ENCODE measurements at regions not wholly inside any gene's neighbourhood (a gene's known extent, or its start where the extent isn't known, plus 50 kb on each side); places are given as distances from the start of the nearest gene placed in this dataset.

GRCh38 chr15:36210426-36210825 lies 369.0 kb upstream of the CDIN1 start:
- no peak for DNase-seq

- DNase-seq = no peak
Observed at GRCh38 chr15:36218322-36218721, 361.1 kb upstream of the CDIN1 start.

- no peak for DNase-seq
Observed at GRCh38 chr15:36218991-36219390, 360.4 kb upstream of the CDIN1 start.

GRCh38 chr15:36221992-36222391 lies 357.4 kb upstream of the CDIN1 start:
- DNase-seq = no peak

GRCh38 chr15:36230776-36231175 lies 348.6 kb upstream of the CDIN1 start:
- DNase-seq = no peak

- no peak for DNase-seq
Observed at GRCh38 chr15:36232491-36232890, 346.9 kb upstream of the CDIN1 start.

- no peak for DNase-seq
Observed at GRCh38 chr15:36234743-36235142, 344.7 kb upstream of the CDIN1 start.

- no peak for DNase-seq
Observed at GRCh38 chr15:36235173-36235572, 344.3 kb upstream of the CDIN1 start.

GRCh38 chr15:36239509-36239908 lies 339.9 kb upstream of the CDIN1 start:
- no peak for DNase-seq

GRCh38 chr15:36251450-36251849 lies 328.0 kb upstream of the CDIN1 start:
- DNase-seq = no peak

- DNase-seq = no peak
Observed at GRCh38 chr15:36252146-36252711, 327.2 kb upstream of the CDIN1 start.

- no peak for DNase-seq
Observed at GRCh38 chr15:36254426-36254825, 325.0 kb upstream of the CDIN1 start.

- no peak for DNase-seq
Observed at GRCh38 chr15:36256404-36256807, 323.0 kb upstream of the CDIN1 start.

GRCh38 chr15:36263666-36264065 lies 315.8 kb upstream of the CDIN1 start:
- DNase-seq = no peak

- no peak for DNase-seq
Observed at GRCh38 chr15:36265422-36265821, 314.0 kb upstream of the CDIN1 start.

GRCh38 chr15:36271048-36271447 lies 308.4 kb upstream of the CDIN1 start:
- DNase-seq = no peak

- DNase-seq = no peak
Observed at GRCh38 chr15:36275656-36276055, 303.8 kb upstream of the CDIN1 start.

GRCh38 chr15:36278219-36278618 lies 301.2 kb upstream of the CDIN1 start:
- no peak for DNase-seq

- DNase-seq = no peak
Observed at GRCh38 chr15:36282821-36283220, 296.6 kb upstream of the CDIN1 start.

GRCh38 chr15:36284911-36285310 lies 294.5 kb upstream of the CDIN1 start:
- no peak for DNase-seq

GRCh38 chr15:36291501-36291900 lies 287.9 kb upstream of the CDIN1 start:
- DNase-seq = no peak

- DNase-seq = no peak
Observed at GRCh38 chr15:36294359-36294758, 285.1 kb upstream of the CDIN1 start.

GRCh38 chr15:36301947-36302346 lies 277.5 kb upstream of the CDIN1 start:
- DNase-seq = no peak

GRCh38 chr15:36313021-36313420 lies 266.4 kb upstream of the CDIN1 start:
- no peak for DNase-seq

GRCh38 chr15:36313736-36314280 lies 265.6 kb upstream of the CDIN1 start:
- no peak for DNase-seq
